HepG2 (cell line): ENCODE measurements at regions not wholly inside any gene's neighbourhood (a gene's known extent, or its start where the extent isn't known, plus 50 kb on each side); places are given as distances from the start of the nearest gene placed in this dataset.

Experiments used
- GFI1 ChIP-seq: sonication (generic); formaldehyde crosslinking; IDR thresholded peaks from 2 replicates; pipeline ENCODE4 v1.5.0; 2020; ENCODE audit warnings: missing genetic modification reagents, mild to moderate bottlenecking, borderline replicate concordance
- HMGXB3 ChIP-seq: sonication (generic); formaldehyde crosslinking; IDR thresholded peaks from 2 replicates; pipeline ENCODE4 v1.4.0; 2020; ENCODE audit warnings: missing genetic modification reagents, borderline replicate concordance
- HNRNPLL ChIP-seq: fragments of 200-400 bp; formaldehyde crosslinking; IDR thresholded peaks from 2 replicates; pipeline ENCODE4 v1.6.1; 2017; ENCODE audit warnings: mild to moderate bottlenecking, low read depth, low read length; ENCODE audit not compliant: poor library complexity, severe bottlenecking
- IKZF1 ChIP-seq: fragments of 450-650 bp; IDR thresholded peaks from 2 replicates; pipeline ENCODE4 v1.7.1; 2016
- NFAT5 ChIP-seq: sonication (generic); formaldehyde crosslinking; IDR thresholded peaks from 2 replicates; pipeline ENCODE4 v1.4.0; 2020; ENCODE audit warnings: missing genetic modification reagents
- SP4 ChIP-seq: sonication (generic); formaldehyde crosslinking; IDR thresholded peaks from 2 replicates; pipeline ENCODE4 v1.8.1; 2023; ENCODE audit warnings: mild to moderate bottlenecking, missing genetic modification reagents
- ZBTB34 ChIP-seq: sonication (generic); formaldehyde crosslinking; IDR thresholded peaks from 2 replicates; pipeline ENCODE4 v1.8.0; 2022; ENCODE audit warnings: mild to moderate bottlenecking, missing genetic modification reagents
- ZNF24 ChIP-seq: fragments of 450-650 bp; IDR thresholded peaks from 2 replicates; pipeline ENCODE4 v1.6.1; 2017; ENCODE audit warnings: antibody characterized with exemption, mild to moderate bottlenecking
- ZNF549 ChIP-seq: sonication (generic); formaldehyde crosslinking; IDR thresholded peaks from 2 replicates; pipeline ENCODE4 v1.5.0; 2020; ENCODE audit warnings: missing genetic modification reagents
- ZNF567 ChIP-seq: sonication (generic); formaldehyde crosslinking; IDR thresholded peaks from 2 replicates; pipeline ENCODE4 v1.8.1; 2023; ENCODE audit warnings: mild to moderate bottlenecking, missing genetic modification reagents, borderline replicate concordance
- ZNF790 ChIP-seq: sonication (generic); formaldehyde crosslinking; IDR thresholded peaks from 2 replicates; pipeline ENCODE4 v1.8.0; 2022; ENCODE audit warnings: missing genetic modification reagents, mild to moderate bottlenecking, borderline replicate concordance
- ZXDC ChIP-seq: sonication (generic); formaldehyde crosslinking; IDR thresholded peaks from 2 replicates; pipeline ENCODE4 v1.5.0; 2020; ENCODE audit warnings: mild to moderate bottlenecking, missing genetic modification reagents
- TF ChIP-seq, protein P1 (sequence below): sonication (generic); formaldehyde crosslinking; IDR thresholded peaks from 2 replicates; pipeline ENCODE4 v1.9.0; 2022; ENCODE audit warnings: missing genetic modification reagents, mild to moderate bottlenecking, borderline replicate concordance

DNA sequence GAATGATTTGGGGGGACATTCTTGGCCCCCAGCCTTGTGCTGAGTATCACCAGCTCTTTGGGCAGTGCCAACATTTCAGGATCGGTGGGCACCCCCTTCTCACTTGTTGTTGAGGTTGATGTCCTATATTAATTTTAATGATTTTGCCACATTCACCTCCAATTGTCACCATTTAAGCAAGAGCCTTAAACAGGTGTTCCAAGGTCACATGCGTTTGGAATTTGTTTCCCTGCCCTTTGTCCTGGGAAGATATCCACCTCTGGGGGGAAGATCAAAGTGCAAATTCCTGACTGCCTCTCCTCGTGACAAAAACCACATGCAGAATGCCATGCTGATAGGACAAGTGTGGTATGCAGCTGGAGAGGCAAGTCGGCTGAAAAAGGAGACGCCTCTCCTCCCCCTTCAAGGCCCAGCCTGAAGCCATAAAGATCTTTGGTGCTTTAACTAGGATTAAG, 72.5 kb upstream of the ID2 start (continued):
- TF ChIP-seq HMGXB3 (CRISPR knock-in tag) (peak; percentile 82; the same call in 1 of the 2 replicates), ZNF549 (CRISPR knock-in tag) (no peak), ZNF24 (no peak), SP4 (CRISPR knock-in tag) (no peak; the same call in 1 of the 2 replicates), GFI1 (CRISPR knock-in tag) (no peak; the same call in 1 of the 2 replicates), ZBTB34 (CRISPR knock-in tag) (no peak), ZNF790 (CRISPR knock-in tag) (no peak), IKZF1 (no peak), HNRNPLL (no peak), ZXDC (CRISPR knock-in tag) (no peak), ZNF567 (CRISPR knock-in tag) (no peak; the same call in 1 of the 2 replicates), NFAT5 (CRISPR knock-in tag) (0 out of 2 replicates have a peak, but pooled peaks have one; percentile 86)
- TF ChIP-seq, protein P1, sequence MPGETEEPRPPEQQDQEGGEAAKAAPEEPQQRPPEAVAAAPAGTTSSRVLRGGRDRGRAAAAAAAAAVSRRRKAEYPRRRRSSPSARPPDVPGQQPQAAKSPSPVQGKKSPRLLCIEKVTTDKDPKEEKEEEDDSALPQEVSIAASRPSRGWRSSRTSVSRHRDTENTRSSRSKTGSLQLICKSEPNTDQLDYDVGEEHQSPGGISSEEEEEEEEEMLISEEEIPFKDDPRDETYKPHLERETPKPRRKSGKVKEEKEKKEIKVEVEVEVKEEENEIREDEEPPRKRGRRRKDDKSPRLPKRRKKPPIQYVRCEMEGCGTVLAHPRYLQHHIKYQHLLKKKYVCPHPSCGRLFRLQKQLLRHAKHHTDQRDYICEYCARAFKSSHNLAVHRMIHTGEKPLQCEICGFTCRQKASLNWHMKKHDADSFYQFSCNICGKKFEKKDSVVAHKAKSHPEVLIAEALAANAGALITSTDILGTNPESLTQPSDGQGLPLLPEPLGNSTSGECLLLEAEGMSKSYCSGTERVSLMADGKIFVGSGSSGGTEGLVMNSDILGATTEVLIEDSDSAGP (CRISPR knock-in tag) = no peak
